K562 (cell line): ENCODE measurements at regions not wholly inside any gene's neighbourhood (a gene's known extent, or its start where the extent isn't known, plus 50 kb on each side); places are given as distances from the start of the nearest gene placed in this dataset.

Source experiments
- ADNP ChIP-seq: fragments of 200-800 bp; sonication (Bioruptor generic); IDR thresholded peaks from 2 replicates; pipeline ENCODE4 v1.6.1; 2016; ENCODE audit warnings: missing genetic modification characterization, missing compliant biosample characterization
- ATF3 ChIP-seq, 2 experiments: fragments of 450-650 bp in 1 of 2; sonication (generic) in 1 of 2; formaldehyde crosslinking in 1 of 2; IDR thresholded peaks in 1 of 2; conservative IDR thresholded peaks in 1 of 2; 2 replicates each; pipeline versions ENCODE4 v1.6.1 to v1.8.1; 2016 to 2023; ENCODE audit warnings: mild to moderate bottlenecking in 2 of 2, moderate library complexity in 2 of 2, inconsistent platforms in 1 of 2, missing genetic modification reagents in 1 of 2
- E2F6 ChIP-seq, 2 experiments: IDR thresholded peaks; 2 replicates each; pipeline ENCODE4 v1.6.1; 2011; ENCODE audit warnings: borderline replicate concordance in 1 of 2, control low read depth in 1 of 2, low read depth in 1 of 2, low read length in 1 of 2, mild to moderate bottlenecking in 1 of 2, mixed read lengths in 1 of 2, moderate library complexity in 1 of 2; ENCODE audit not compliant: insufficient read depth in 1 of 2, insufficient read length in 1 of 2, poor library complexity in 1 of 2, severe bottlenecking in 1 of 2; ENCODE audit errors: extremely low read depth in 1 of 2
- EP400 ChIP-seq: fragments of 450-650 bp; IDR thresholded peaks from 2 replicates; pipeline ENCODE4 v1.6.1; 2017; ENCODE audit warnings: antibody characterized with exemption, mild to moderate bottlenecking, moderate library complexity
- HDAC2 ChIP-seq: fragments of 450-650 bp; IDR thresholded peaks from 2 replicates; pipeline ENCODE4 v1.6.1; 2016; ENCODE audit warnings: mild to moderate bottlenecking
- POLR2A ChIP-seq: fragments of 450-650 bp; conservative IDR thresholded peaks from 2 replicates; pipeline ENCODE4 v1.6.1; 2016
- POLR2AphosphoS5 ChIP-seq: IDR thresholded peaks from 2 replicates; pipeline ENCODE4 v1.6.1; 2011; ENCODE audit warnings: mild to moderate bottlenecking, low read depth, low read length, moderate library complexity; ENCODE audit not compliant: control insufficient read depth, insufficient read depth
- PREB ChIP-seq: sonication (generic); formaldehyde crosslinking; IDR thresholded peaks from 2 replicates; pipeline ENCODE4 v1.8.1; 2023; ENCODE audit warnings: mild to moderate bottlenecking, missing genetic modification reagents
- RBFOX2 ChIP-seq: fragments of 200-400 bp; formaldehyde crosslinking; IDR thresholded peaks from 2 replicates; pipeline ENCODE4 v1.6.1; 2017; ENCODE audit warnings: low read depth, mild to moderate bottlenecking, low read length, moderate library complexity
- SP1 ChIP-seq: sonication (generic); formaldehyde crosslinking; IDR thresholded peaks from 2 replicates; pipeline ENCODE4 v1.8.1; 2022; ENCODE audit warnings: mild to moderate bottlenecking, missing genetic modification reagents
- TCF7 ChIP-seq: sonication (generic); IDR thresholded peaks from 2 replicates; pipeline ENCODE4 v1.6.1; 2016; ENCODE audit warnings: antibody characterized with exemption, borderline replicate concordance
- ZNF609 ChIP-seq: sonication (generic); formaldehyde crosslinking; IDR thresholded peaks from 2 replicates; pipeline ENCODE4 v1.8.1; 2023; ENCODE audit warnings: missing genetic modification reagents, mild to moderate bottlenecking, borderline replicate concordance

- TF ChIP-seq ZNF609 (CRISPR knock-in tag), result no peak
- no peak for TF ChIP-seq HDAC2
- TF ChIP-seq POLR2AphosphoS5, result no peak
- TF ChIP-seq PREB (CRISPR knock-in tag), result no peak
- TF ChIP-seq ADNP (tag), result no peak
- no peak for TF ChIP-seq EP400
- no peak for TF ChIP-seq ATF3 (IDR thresholded peaks at IDR 0.05)
- no peak for TF ChIP-seq ATF3 (CRISPR knock-in tag; conservative IDR thresholded peaks at IDR 0.05)
- TF ChIP-seq POLR2A, result no peak
- TF ChIP-seq RBFOX2, result no peak
- no peak for TF ChIP-seq SP1
- no peak for TF ChIP-seq TCF7
- no peak for TF ChIP-seq E2F6 (IDR thresholded peaks at IDR 0.05; ENCODE audit: borderline replicate concordance in 1 of 2, extremely low read depth in 1 of 2, insufficient read depth in 1 of 2, insufficient read length in 1 of 2, low read depth in 1 of 2, low read length in 1 of 2, poor library complexity in 1 of 2, severe bottlenecking in 1 of 2)
Measured at GRCh38 chr18:38868757-38869156, 1303.2 kb upstream of the CELF4 start.
